Effector CD8-positive, alpha-beta T cell (primary cell): ENCODE measurements at regions not wholly inside any gene's neighbourhood (a gene's known extent, or its start where the extent isn't known, plus 50 kb on each side); places are given as distances from the start of the nearest gene placed in this dataset.

Experiments used
- DNase-seq: peaks from one replicate; lab custom pipeline; 2025; lab: John Stamatoyannopoulos, UW

- no peak for DNase-seq
These were observed 114.4 kb upstream of the TCERG1L start for GRCh38 chr10:131425752-131426533.

GRCh38 chr10:131426534-131426898 is 115.0 kb upstream of the TCERG1L start:
- DNase-seq, result no peak

GRCh38 chr10:131427281-131427680 is 115.8 kb upstream of the TCERG1L start:
- DNase-seq, result no peak

- no peak for DNase-seq
These were observed 116.4 kb upstream of the TCERG1L start for GRCh38 chr10:131427901-131428300.

- no peak for DNase-seq
These were observed 117.6 kb upstream of the TCERG1L start for GRCh38 chr10:131429141-131429540.

GRCh38 chr10:131429942-131430341 is 118.4 kb upstream of the TCERG1L start:
- DNase-seq, result no peak

GRCh38 chr10:131430716-131431412 is 119.3 kb upstream of the TCERG1L start:
- DNase-seq, result no peak

GRCh38 chr10:131431533-131431932 is 120.0 kb upstream of the TCERG1L start:
- DNase-seq, result no peak

- no peak for DNase-seq
These were observed 120.6 kb upstream of the TCERG1L start for GRCh38 chr10:131431978-131432690.

- DNase-seq, result no peak
These were observed 122.0 kb upstream of the TCERG1L start for GRCh38 chr10:131433568-131433967.

GRCh38 chr10:131435232-131435631 is 123.7 kb upstream of the TCERG1L start:
- no peak for DNase-seq

- no peak for DNase-seq
These were observed 124.4 kb upstream of the TCERG1L start for GRCh38 chr10:131435760-131436457.

GRCh38 chr10:131436458-131436857 is 124.9 kb upstream of the TCERG1L start:
- DNase-seq, result no peak

GRCh38 chr10:131437556-131438475 is 126.3 kb upstream of the TCERG1L start:
- DNase-seq, result no peak

GRCh38 chr10:131438665-131439064 is 127.1 kb upstream of the TCERG1L start:
- no peak for DNase-seq

- DNase-seq, result no peak
These were observed 128.2 kb upstream of the TCERG1L start for GRCh38 chr10:131439705-131440104.

GRCh38 chr10:131440405-131441360 is 129.2 kb upstream of the TCERG1L start:
- no peak for DNase-seq

GRCh38 chr10:131442271-131442670 is 130.8 kb upstream of the TCERG1L start:
- DNase-seq, result no peak

GRCh38 chr10:131444286-131444685 is 132.8 kb upstream of the TCERG1L start:
- no peak for DNase-seq
